Vagina (tissue), 2 donors: ENCODE measurements at regions not wholly inside any gene's neighbourhood (a gene's known extent, or its start where the extent isn't known, plus 50 kb on each side); places are given as distances from the start of the nearest gene placed in this dataset.

Experiments used
- DNase-seq, 2 donors: peaks; one replicate each; pipeline ENCODE4 v3.0.0-alpha.2; 2017; ENCODE audit errors: extremely low spot score in 2 of 2
- H3K27ac ChIP-seq: fragments of 200-600 bp; sonication (generic); one replicate; pipeline ENCODE4 v1.5.1; 2019
- H3K27me3 ChIP-seq: fragments of 200-600 bp; sonication (generic); one replicate; pipeline ENCODE4 v1.5.1; 2019
- H3K36me3 ChIP-seq, 2 donors: fragments of 200-600 bp; sonication (generic); one replicate each; pipeline ENCODE4 v1.5.1; 2017 to 2019
- H3K4me1 ChIP-seq: fragments of 200-600 bp; sonication (generic); one replicate; pipeline ENCODE4 v1.5.1; 2019
- H3K4me3 ChIP-seq, 2 donors: fragments of 200-600 bp; sonication (generic); 1 replicate in 1 of 2; 2 replicates in 1 of 2; pipeline ENCODE4 v1.5.1; 2016 to 2019
- H3K9me3 ChIP-seq: fragments of 200-600 bp; sonication (generic); one replicate; pipeline ENCODE4 v1.5.1; 2019
- POLR2A ChIP-seq, 2 donors: fragments of 450-650 bp; IDR thresholded peaks; one replicate each; pipeline ENCODE4 v1.6.1; 2017; ENCODE audit warnings: antibody characterized with exemption in 2 of 2, mild to moderate bottlenecking in 2 of 2, moderate library complexity in 2 of 2
- POLR2AphosphoS5 ChIP-seq, 2 donors: sonication (generic); formaldehyde crosslinking; IDR thresholded peaks; one replicate each; pipeline ENCODE4 v1.9.0; 2017; ENCODE audit warnings: antibody characterized with exemption in 2 of 2, mild to moderate bottlenecking in 2 of 2, low read depth in 1 of 2; ENCODE audit not compliant: insufficient read depth in 1 of 2
- intact Hi-C: fragments of 100-400 bp; cut with DNase I; formaldehyde crosslinking; loops from one replicate; pipeline ENCODE4 v1.15.1; 2023
- TF ChIP-seq, protein P1 (sequence below), 3 experiments: fragments of 450-650 bp in 2 of 3; fragments of 200-600 bp in 1 of 3; sonication (generic) in 1 of 3; IDR thresholded peaks; one replicate each; pipeline ENCODE4 v1.5.1; 2017 to 2019; ENCODE audit warnings: antibody characterized with exemption in 3 of 3, mild to moderate bottlenecking in 2 of 3, moderate library complexity in 2 of 3

DNA sequence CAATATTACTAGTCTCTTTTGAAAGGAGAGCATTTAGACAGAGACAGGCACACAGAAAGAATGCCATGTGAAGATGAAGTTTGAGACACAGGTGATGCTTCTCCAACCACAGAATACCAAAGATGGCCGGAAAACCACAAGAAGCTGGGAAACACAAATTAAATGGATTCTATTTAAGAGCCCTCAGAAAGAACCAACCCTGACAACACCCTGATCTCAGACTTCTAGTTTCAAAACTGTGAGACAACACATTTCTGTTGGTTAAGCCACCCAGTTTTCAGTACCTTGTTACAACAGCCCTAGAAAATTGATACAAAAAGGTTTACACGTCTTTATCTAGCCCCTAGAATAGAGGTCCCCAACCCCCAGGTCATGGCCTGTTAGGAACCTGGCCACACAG, 79.8 kb upstream of the CCNG1 start:
- TF ChIP-seq, protein P1, sequence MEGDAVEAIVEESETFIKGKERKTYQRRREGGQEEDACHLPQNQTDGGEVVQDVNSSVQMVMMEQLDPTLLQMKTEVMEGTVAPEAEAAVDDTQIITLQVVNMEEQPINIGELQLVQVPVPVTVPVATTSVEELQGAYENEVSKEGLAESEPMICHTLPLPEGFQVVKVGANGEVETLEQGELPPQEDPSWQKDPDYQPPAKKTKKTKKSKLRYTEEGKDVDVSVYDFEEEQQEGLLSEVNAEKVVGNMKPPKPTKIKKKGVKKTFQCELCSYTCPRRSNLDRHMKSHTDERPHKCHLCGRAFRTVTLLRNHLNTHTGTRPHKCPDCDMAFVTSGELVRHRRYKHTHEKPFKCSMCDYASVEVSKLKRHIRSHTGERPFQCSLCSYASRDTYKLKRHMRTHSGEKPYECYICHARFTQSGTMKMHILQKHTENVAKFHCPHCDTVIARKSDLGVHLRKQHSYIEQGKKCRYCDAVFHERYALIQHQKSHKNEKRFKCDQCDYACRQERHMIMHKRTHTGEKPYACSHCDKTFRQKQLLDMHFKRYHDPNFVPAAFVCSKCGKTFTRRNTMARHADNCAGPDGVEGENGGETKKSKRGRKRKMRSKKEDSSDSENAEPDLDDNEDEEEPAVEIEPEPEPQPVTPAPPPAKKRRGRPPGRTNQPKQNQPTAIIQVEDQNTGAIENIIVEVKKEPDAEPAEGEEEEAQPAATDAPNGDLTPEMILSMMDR (IDR thresholded peaks at IDR 0.05), result no peak
- TF ChIP-seq POLR2AphosphoS5 (IDR thresholded peaks at IDR 0.05; ENCODE audit: insufficient read depth in 1 of 2, low read depth in 1 of 2), result no peak
- TF ChIP-seq POLR2A (IDR thresholded peaks at IDR 0.05), result no peak
- no peaks in the 10 kb centered on the region for H3K27me3 ChIP-seq
- intact Hi-C loops, result no loop called here
- H3K4me1 ChIP-seq, result no peaks in the 10 kb centered on the region
- no peak overlapping the region for H3K27ac ChIP-seq
- no peak for DNase-seq
- H3K36me3 ChIP-seq, result no peaks in the 10 kb centered on the region
- H3K9me3 ChIP-seq, result no peaks in the 10 kb centered on the region
- H3K4me3 ChIP-seq, result no peak overlapping the region

- H3K36me3 ChIP-seq, result no peaks in the 10 kb centered on the region
- H3K4me1 ChIP-seq, result no peaks in the 10 kb centered on the region
- H3K27ac ChIP-seq, result no peak overlapping the region
- intact Hi-C loops, result loop anchor here (1.0 kb wide), 1 partner anchor 21 kb away; no protein-coding TSS in a partner anchor
- no peak for TF ChIP-seq POLR2A (IDR thresholded peaks at IDR 0.05)
- TF ChIP-seq, protein P1 (IDR thresholded peaks at IDR 0.05), result no peak
- no peak for TF ChIP-seq POLR2AphosphoS5 (IDR thresholded peaks at IDR 0.05; ENCODE audit: insufficient read depth in 1 of 2, low read depth in 1 of 2)
- no peak overlapping the region for H3K4me3 ChIP-seq
- no peaks in the 10 kb centered on the region for H3K9me3 ChIP-seq
- H3K27me3 ChIP-seq, result no peaks in the 10 kb centered on the region
- no peak for DNase-seq
These were observed 76.7 kb upstream of the CCNG1 start for GRCh38 chr5:163360656-163361055.

GRCh38 chr5:163361450-163361849, 75.9 kb upstream of the CCNG1 start:
- Histone ChIP-seq H3K4me1 (no peaks in the 10 kb centered on the region), H3K27ac (no peak overlapping the region), H3K9me3 (no peaks in the 10 kb centered on the region), H3K4me3 (no peak overlapping the region), H3K27me3 (no peaks in the 10 kb centered on the region), H3K36me3 (no peaks in the 10 kb centered on the region)
- no peak for DNase-seq
- TF ChIP-seq POLR2AphosphoS5 (IDR thresholded peaks at IDR 0.05; ENCODE audit: insufficient read depth in 1 of 2, low read depth in 1 of 2) (no peak), POLR2A (IDR thresholded peaks at IDR 0.05) (no peak)
- TF ChIP-seq, protein P1 (IDR thresholded peaks at IDR 0.05), result no peak
- intact Hi-C loops, result no loop called here

DNA sequence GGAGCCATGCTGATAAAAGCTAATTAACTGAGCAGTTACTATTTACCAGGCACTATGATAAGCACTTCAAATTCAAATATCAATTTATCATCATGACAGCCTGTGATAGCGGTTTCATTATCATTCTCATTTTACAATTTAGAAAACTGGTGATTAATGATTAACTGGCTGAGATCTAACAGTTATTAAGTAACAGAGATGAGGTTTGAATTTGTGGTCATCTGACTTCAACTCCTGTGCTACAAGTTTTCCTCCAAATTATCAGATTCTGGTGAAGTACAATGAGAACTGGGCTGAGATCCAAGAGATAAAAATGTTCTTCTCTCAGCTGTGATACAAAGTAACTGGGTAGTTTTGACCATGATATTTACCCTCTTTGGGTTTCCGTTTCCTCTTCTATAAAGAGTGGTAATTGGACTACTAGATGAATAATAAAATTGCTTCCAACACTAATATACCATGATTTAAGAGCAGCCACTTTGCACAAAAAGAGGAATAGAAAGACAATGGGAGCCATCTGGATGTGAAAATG, 74.5 kb upstream of the CCNG1 start:
- intact Hi-C loops, result no loop called here
- Histone ChIP-seq H3K27me3 (no peaks in the 10 kb centered on the region), H3K4me1 (no peaks in the 10 kb centered on the region), H3K27ac (no peak overlapping the region), H3K9me3 (no peaks in the 10 kb centered on the region), H3K4me3 (no peak overlapping the region), H3K36me3 (no peaks in the 10 kb centered on the region)
- no peak for TF ChIP-seq POLR2A (IDR thresholded peaks at IDR 0.05)
- no peak for TF ChIP-seq POLR2AphosphoS5 (IDR thresholded peaks at IDR 0.05; ENCODE audit: insufficient read depth in 1 of 2, low read depth in 1 of 2)
- TF ChIP-seq, protein P1 (IDR thresholded peaks at IDR 0.05), result no peak
- no peak for DNase-seq

- TF ChIP-seq, protein P1 (IDR thresholded peaks at IDR 0.05), result no peak
- TF ChIP-seq POLR2AphosphoS5 (IDR thresholded peaks at IDR 0.05; ENCODE audit: insufficient read depth in 1 of 2, low read depth in 1 of 2), result no peak
- TF ChIP-seq POLR2A (IDR thresholded peaks at IDR 0.05), result no peak
- H3K4me1 ChIP-seq, result no peaks in the 10 kb centered on the region
- no peak for DNase-seq
These were observed 74.0 kb upstream of the CCNG1 start for GRCh38 chr5:163363389-163363788.

More at GRCh38 chr5:163363389-163363788, 74.0 kb upstream of the CCNG1 start:
- Histone ChIP-seq H3K4me3 (no peak overlapping the region), H3K27ac (no peak overlapping the region), H3K27me3 (no peaks in the 10 kb centered on the region), H3K9me3 (no peaks in the 10 kb centered on the region), H3K36me3 (no peaks in the 10 kb centered on the region)
- intact Hi-C loops, result no loop called here
